Kidney (tissue), 13 donors: ENCODE measurements at regions not wholly inside any gene's neighbourhood (a gene's known extent, or its start where the extent isn't known, plus 50 kb on each side); places are given as distances from the start of the nearest gene placed in this dataset.

ENCODE experiments used
- DNase-seq, 5 donors: peaks; one replicate each; pipeline ENCODE4 v3.0.0-alpha.2; 2013 to 2020
- FAIRE-seq: peaks from 2 replicates; lab custom pipeline; 2012; peaks lifted over from hg19 to GRCh38; lab: Jason Lieb, UNC
- H3K27ac ChIP-seq, 2 donors: one replicate each; pipeline ENCODE4 v1.7.0; 2013; ENCODE audit warnings: low read depth in 2 of 2, low read length in 2 of 2, inconsistent platforms in 1 of 2
- H3K27me3 ChIP-seq: one replicate; pipeline ENCODE4 v1.7.1; 2013; ENCODE audit warnings: low read length, inconsistent platforms; ENCODE audit not compliant: control insufficient read depth, insufficient read depth
- H3K36me3 ChIP-seq, 3 donors: one replicate each; pipeline versions ENCODE4 v1.7.0 to v1.7.1; 2013; ENCODE audit warnings: low read length in 3 of 3, control low read depth in 1 of 3, inconsistent platforms in 1 of 3; ENCODE audit not compliant: insufficient read depth in 3 of 3, control insufficient read depth in 2 of 3
- H3K4me1 ChIP-seq, 3 donors: one replicate each; pipeline versions ENCODE4 v1.7.0 to v1.7.1; 2013; ENCODE audit warnings: low read length in 3 of 3, inconsistent platforms in 1 of 3, low read depth in 1 of 3; ENCODE audit not compliant: control insufficient read depth in 2 of 3, insufficient read depth in 2 of 3
- H3K4me3 ChIP-seq, 3 donors: one replicate each; pipeline versions ENCODE4 v1.7.0 to v1.8.1; 2013; ENCODE audit warnings: low read length in 3 of 3, control low read depth in 1 of 3, inconsistent platforms in 1 of 3
- H3K9ac ChIP-seq, 3 donors: one replicate each; pipeline versions ENCODE4 v1.7.0 to v1.7.1; 2013; ENCODE audit warnings: low read length in 3 of 3, control low read depth in 1 of 3, inconsistent platforms in 1 of 3
- H3K9me3 ChIP-seq, 3 donors: one replicate each; pipeline versions ENCODE4 v1.7.0 to v1.7.1; 2013; ENCODE audit warnings: low read length in 3 of 3, control low read depth in 1 of 3, inconsistent platforms in 1 of 3; ENCODE audit not compliant: control insufficient read depth in 2 of 3, insufficient read depth in 1 of 3
- intact Hi-C: fragments of 100-400 bp; cut with DNase I; formaldehyde crosslinking; loops from one replicate; pipeline ENCODE4 v1.11.1; 2022
- TF ChIP-seq, protein P1 (sequence below): IDR thresholded peaks from 3 replicates; pipeline ENCODE4 v1.5.1; 2012; ENCODE audit warnings: mild to moderate bottlenecking, moderate library complexity, borderline replicate concordance; ENCODE audit not compliant: insufficient read depth; ENCODE audit errors: extremely low read depth
- donor health status: control.
- donor health status: control.
- donor health status: control.
- donor health status: control.
- donor health status: control.
- donor health status: DM: yes; HTN: yes; CAD: no.
- donor health status: Normal renal cell carcinoma (clear cell type).

DNA sequence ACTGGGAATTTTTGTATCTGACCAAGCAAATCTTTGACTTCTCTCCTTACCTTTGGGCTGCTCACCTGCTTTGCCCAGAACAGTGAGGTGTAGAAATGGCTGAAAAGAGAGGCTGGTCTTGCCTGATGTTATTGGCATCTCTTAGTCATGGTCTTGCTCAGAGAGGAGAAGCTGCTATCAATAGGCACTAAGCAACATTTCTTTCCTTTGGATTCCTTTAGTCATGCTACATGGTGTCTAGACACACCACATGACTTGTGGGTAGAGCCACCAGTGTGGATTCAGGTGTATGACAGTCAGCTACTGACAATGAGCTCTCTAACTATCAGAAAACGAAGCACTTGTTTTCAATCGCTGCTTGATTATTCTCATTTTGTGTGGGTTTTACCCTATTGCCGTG, 341.3 kb upstream of the DCC start:
- Histone ChIP-seq H3K9me3 (no peaks in the 10 kb centered on the region), H3K4me3 (no peak overlapping the region), H3K9ac (no peak overlapping the region), H3K27ac (no peak overlapping the region), H3K36me3 (no peaks in the 10 kb centered on the region), H3K27me3 (no peaks in the 10 kb centered on the region), H3K4me1 (no peaks in the 10 kb centered on the region)
- FAIRE-seq (no peak), DNase-seq (no peak)
- intact Hi-C loops, result no loop called here
- TF ChIP-seq, protein P1, sequence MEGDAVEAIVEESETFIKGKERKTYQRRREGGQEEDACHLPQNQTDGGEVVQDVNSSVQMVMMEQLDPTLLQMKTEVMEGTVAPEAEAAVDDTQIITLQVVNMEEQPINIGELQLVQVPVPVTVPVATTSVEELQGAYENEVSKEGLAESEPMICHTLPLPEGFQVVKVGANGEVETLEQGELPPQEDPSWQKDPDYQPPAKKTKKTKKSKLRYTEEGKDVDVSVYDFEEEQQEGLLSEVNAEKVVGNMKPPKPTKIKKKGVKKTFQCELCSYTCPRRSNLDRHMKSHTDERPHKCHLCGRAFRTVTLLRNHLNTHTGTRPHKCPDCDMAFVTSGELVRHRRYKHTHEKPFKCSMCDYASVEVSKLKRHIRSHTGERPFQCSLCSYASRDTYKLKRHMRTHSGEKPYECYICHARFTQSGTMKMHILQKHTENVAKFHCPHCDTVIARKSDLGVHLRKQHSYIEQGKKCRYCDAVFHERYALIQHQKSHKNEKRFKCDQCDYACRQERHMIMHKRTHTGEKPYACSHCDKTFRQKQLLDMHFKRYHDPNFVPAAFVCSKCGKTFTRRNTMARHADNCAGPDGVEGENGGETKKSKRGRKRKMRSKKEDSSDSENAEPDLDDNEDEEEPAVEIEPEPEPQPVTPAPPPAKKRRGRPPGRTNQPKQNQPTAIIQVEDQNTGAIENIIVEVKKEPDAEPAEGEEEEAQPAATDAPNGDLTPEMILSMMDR, result no peak

DNA sequence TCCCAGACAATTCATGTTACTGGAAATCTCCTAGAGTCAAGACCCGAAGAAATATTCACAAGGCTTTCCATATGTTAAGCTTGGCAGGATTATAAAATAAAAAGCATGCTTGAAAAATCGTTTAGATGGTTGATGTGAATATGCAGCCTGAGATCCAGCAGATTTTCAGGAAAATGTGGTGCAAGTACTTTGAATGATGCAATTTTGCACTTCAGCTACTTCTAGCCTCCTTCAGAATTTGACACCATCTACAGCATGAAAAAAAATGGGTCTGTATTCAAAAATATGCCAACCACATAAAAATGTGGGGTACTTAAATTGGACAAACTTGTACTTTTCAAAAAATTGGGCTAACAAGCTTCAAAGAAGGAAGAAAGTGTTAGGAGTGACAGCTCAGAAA, 340.6 kb upstream of the DCC start:
- FAIRE-seq (no peak), DNase-seq (no peak)
- Histone ChIP-seq H3K4me1 (no peaks in the 10 kb centered on the region), H3K27me3 (no peaks in the 10 kb centered on the region), H3K4me3 (no peak overlapping the region), H3K27ac (no peak overlapping the region), H3K9ac (no peak overlapping the region), H3K9me3 (no peaks in the 10 kb centered on the region), H3K36me3 (no peaks in the 10 kb centered on the region)
- intact Hi-C loops, result no loop called here
- TF ChIP-seq, protein P1, result no peak

DNA sequence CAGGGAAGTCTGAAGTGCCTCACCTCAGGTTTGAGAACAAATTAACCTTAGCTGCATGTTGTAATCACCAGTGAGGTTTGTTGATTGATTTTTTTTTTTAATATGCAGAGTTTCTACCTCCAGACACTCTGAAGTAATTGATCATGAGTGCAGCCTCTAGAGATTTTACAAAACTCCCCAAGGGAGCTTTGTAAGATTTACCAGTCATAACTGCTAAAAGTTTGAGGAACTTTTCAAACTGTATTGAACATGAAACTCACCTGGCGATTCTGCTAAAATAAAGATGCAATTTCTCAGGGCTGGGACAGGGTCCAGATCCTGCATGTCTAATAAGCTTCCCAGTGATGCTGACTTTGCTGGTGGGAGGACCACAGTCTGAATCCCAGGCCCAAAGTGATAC, 339.6 kb upstream of the DCC start:
- TF ChIP-seq, protein P1, result no peak
- H3K27me3 ChIP-seq, result no peaks in the 10 kb centered on the region
- no peaks in the 10 kb centered on the region for H3K4me1 ChIP-seq
- no peak overlapping the region for H3K4me3 ChIP-seq
- no peaks in the 10 kb centered on the region for H3K36me3 ChIP-seq
- H3K9ac ChIP-seq, result no peak overlapping the region
- FAIRE-seq (no peak), DNase-seq (no peak)
- no peak overlapping the region for H3K27ac ChIP-seq
- no peaks in the 10 kb centered on the region for H3K9me3 ChIP-seq
- intact Hi-C loops, result no loop called here

DNA sequence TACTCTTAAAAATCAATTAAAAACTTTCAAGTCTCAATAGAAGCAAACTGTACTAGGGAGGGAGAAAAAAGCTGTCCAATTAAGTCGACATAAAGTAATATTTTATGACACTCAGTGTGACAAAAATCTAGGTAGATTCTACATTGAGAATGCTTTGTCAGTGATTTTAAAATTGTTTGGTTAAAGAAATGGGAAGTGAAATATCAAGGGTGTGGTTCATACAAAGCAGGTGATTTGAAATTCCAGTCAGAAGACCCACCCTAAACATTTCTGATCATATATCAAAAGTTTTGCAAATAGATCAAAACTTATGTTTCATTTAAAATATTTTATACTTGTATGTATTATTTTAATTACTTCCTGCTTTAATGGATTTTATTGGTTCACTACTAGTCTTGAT, 338.9 kb upstream of the DCC start:
- Histone ChIP-seq H3K4me3 (no peak overlapping the region), H3K36me3 (no peaks in the 10 kb centered on the region), H3K27ac (no peak overlapping the region), H3K27me3 (no peaks in the 10 kb centered on the region), H3K9ac (no peak overlapping the region), H3K4me1 (no peaks in the 10 kb centered on the region), H3K9me3 (no peaks in the 10 kb centered on the region)
- DNase-seq (no peak), FAIRE-seq (no peak)
- intact Hi-C loops, result no loop called here
- TF ChIP-seq, protein P1, result no peak
